Keratinocyte (primary cell): ENCODE measurements at regions not wholly inside any gene's neighbourhood (a gene's known extent, or its start where the extent isn't known, plus 50 kb on each side); places are given as distances from the start of the nearest gene placed in this dataset.
A peak's percentile ranks its signal among the peaks of the same experiment; 100 is the strongest.

Experiments
- DNase-seq: peaks from one replicate; pipeline ENCODE4 v3.0.0-alpha.2; 2011; ENCODE audit warnings: low read depth, missing footprints, low spot score
- FAIRE-seq: peaks from 2 replicates; lab custom pipeline; 2011; peaks lifted over from hg19 to GRCh38; lab: Jason Lieb, UNC
- H2AFZ ChIP-seq: 2 replicates; pipeline ENCODE4 v1.6.0; 2012; ENCODE audit warnings: low read length, control low read depth, inconsistent platforms; ENCODE audit not compliant: control insufficient read depth
- H3K27ac ChIP-seq: 2 replicates; pipeline ENCODE4 v1.5.1; 2011; ENCODE audit warnings: low read length; ENCODE audit not compliant: control insufficient read depth, insufficient read depth
- H3K27me3 ChIP-seq: 3 replicates; pipeline ENCODE4 v1.6.0; 2011; ENCODE audit warnings: low read length; ENCODE audit not compliant: control insufficient read depth, insufficient read depth; ENCODE audit errors: extremely low read depth
- H3K36me3 ChIP-seq, 2 experiments: 2 replicates in 1 of 2; 3 replicates in 1 of 2; pipeline ENCODE4 v1.5.1; 2011; ENCODE audit warnings: low read length in 2 of 2, mild to moderate bottlenecking in 1 of 2; ENCODE audit not compliant: control insufficient read depth in 2 of 2, insufficient read depth in 2 of 2; ENCODE audit errors: extremely low read depth in 1 of 2
- H3K4me1 ChIP-seq: 3 replicates; pipeline ENCODE4 v1.5.1; 2011; ENCODE audit warnings: low read length; ENCODE audit not compliant: control insufficient read depth, insufficient read depth; ENCODE audit errors: extremely low read depth
- H3K4me2 ChIP-seq: 3 replicates; pipeline ENCODE4 v1.6.0; 2011; ENCODE audit warnings: low read depth, low read length; ENCODE audit not compliant: control insufficient read depth, insufficient read depth; ENCODE audit errors: extremely low read depth
- H3K4me3 ChIP-seq, 3 experiments: fragments of 200-600 bp in 1 of 3; sonication (generic) in 1 of 3; 2 replicates in 2 of 3; 3 replicates in 1 of 3; pipeline ENCODE4 v1.5.1; 2011 to 2016; ENCODE audit warnings: low read length in 3 of 3, mild to moderate bottlenecking in 3 of 3, control low read depth in 2 of 3, inconsistent platforms in 1 of 3, low read depth in 1 of 3, mixed read lengths in 1 of 3, mixed run types in 1 of 3, moderate library complexity in 1 of 3; ENCODE audit not compliant: control insufficient read depth in 2 of 3, insufficient read depth in 2 of 3; ENCODE audit errors: extremely low read depth in 1 of 3
- H3K79me2 ChIP-seq: 2 replicates; pipeline ENCODE4 v1.6.0; 2012; ENCODE audit warnings: low read length; ENCODE audit not compliant: control insufficient read depth, insufficient read depth
- H3K9ac ChIP-seq: 3 replicates; pipeline ENCODE4 v1.6.0; 2011; ENCODE audit warnings: low read length; ENCODE audit not compliant: control insufficient read depth, insufficient read depth; ENCODE audit errors: extremely low read depth
- H3K9me1 ChIP-seq: 3 replicates; pipeline ENCODE4 v1.6.0; 2011; ENCODE audit warnings: low read length; ENCODE audit not compliant: control insufficient read depth, insufficient read depth; ENCODE audit errors: extremely low read depth
- H3K9me3 ChIP-seq: 2 replicates; pipeline ENCODE4 v1.5.1; 2012; ENCODE audit warnings: low read depth, low read length; ENCODE audit not compliant: control insufficient read depth
- H4K20me1 ChIP-seq: 3 replicates; pipeline ENCODE4 v1.6.0; 2011; ENCODE audit warnings: low read length; ENCODE audit not compliant: control insufficient read depth, insufficient read depth; ENCODE audit errors: extremely low read depth
- CTCF ChIP-seq, 3 experiments: IDR thresholded peaks in 1 of 3; conservative IDR thresholded peaks in 1 of 3; optimal IDR thresholded peaks in 1 of 3; 2 replicates in 2 of 3; 3 replicates in 1 of 3; pipeline versions ENCODE3 to v1.5.1; 2011; ENCODE audit warnings: low read length in 3 of 3, mild to moderate bottlenecking in 3 of 3, moderate library complexity in 2 of 3, control low read depth in 1 of 3, inconsistent platforms in 1 of 3; ENCODE audit not compliant: insufficient read depth in 2 of 3; ENCODE audit errors: extremely low read depth in 1 of 3
- EZH2 ChIP-seq: IDR thresholded peaks from one replicate; pipeline ENCODE4 v1.6.1; 2012; ENCODE audit warnings: inconsistent platforms, mild to moderate bottlenecking, low read length, moderate library complexity
- dilution Hi-C: fragments of 300-500 bp; cut with MboI; formaldehyde crosslinking; loops from one replicate; pipeline ENCODE4 v1.7.0; 2020; ENCODE audit warnings: low sequenced_read_pairs; ENCODE audit not compliant: extremely low pct_ligation_motif_present

- Histone ChIP-seq H2AFZ (peak overlapping the region; percentile 10), H3K27ac (no peak overlapping the region), H3K4me3 (no peak overlapping the region), H3K9me1 (no peaks in the 10 kb centered on the region), H3K4me1 (no peaks in the 10 kb centered on the region), H3K79me2 (no peaks in the 10 kb centered on the region), H3K27me3 (no peaks in the 10 kb centered on the region), H3K36me3 (no peaks in the 10 kb centered on the region), H4K20me1 (no peaks in the 10 kb centered on the region), H3K4me2 (no peak overlapping the region), H3K9ac (no peak overlapping the region), H3K9me3 (no peaks in the 10 kb centered on the region)
- dilution Hi-C loops = no loop called here
- FAIRE-seq (no peak), DNase-seq (no peak)
- no peak for TF ChIP-seq EZH2
- TF ChIP-seq CTCF (optimal IDR thresholded peaks at IDR 0.05 in 1 of 3, IDR thresholded peaks at IDR 0.05 in 1 of 3, conservative IDR thresholded peaks at IDR 0.05 in 1 of 3; ENCODE audit: extremely low read depth in 1 of 3, insufficient read depth in 2 of 3, low read length in 3 of 3) = no peak
Measured at GRCh38 chr14:85399186-85399585, 130.8 kb upstream of the FLRT2 start.

- Histone ChIP-seq H3K79me2 (no peaks in the 10 kb centered on the region), H3K4me2 (no peak overlapping the region), H3K27ac (no peak overlapping the region), H3K9ac (no peak overlapping the region), H3K4me1 (no peaks in the 10 kb centered on the region), H3K36me3 (no peaks in the 10 kb centered on the region), H3K4me3 (no peak overlapping the region), H3K27me3 (no peaks in the 10 kb centered on the region), H2AFZ (no peak overlapping the region), H3K9me1 (no peaks in the 10 kb centered on the region), H4K20me1 (no peaks in the 10 kb centered on the region), H3K9me3 (no peaks in the 10 kb centered on the region)
- TF ChIP-seq CTCF (optimal IDR thresholded peaks at IDR 0.05 in 1 of 3, IDR thresholded peaks at IDR 0.05 in 1 of 3, conservative IDR thresholded peaks at IDR 0.05 in 1 of 3; ENCODE audit: extremely low read depth in 1 of 3, insufficient read depth in 2 of 3, low read length in 3 of 3) = no peak
- no peak for TF ChIP-seq EZH2
- FAIRE-seq (no peak), DNase-seq (no peak)
- dilution Hi-C loops = no loop called here
Measured at GRCh38 chr14:85400678-85401077, 129.3 kb upstream of the FLRT2 start.
